IPS DF 19.7 (cell line): ENCODE measurements at regions not wholly inside any gene's neighbourhood (a gene's known extent, or its start where the extent isn't known, plus 50 kb on each side); places are given as distances from the start of the nearest gene placed in this dataset.
"Not testable (repeated sequence)": the region's sequence is repeated elsewhere in the genome, so short reads cannot be mapped to it uniquely, and the experiment has no call there.

Source experiments
- DNase-seq: peaks from one replicate; pipeline ENCODE4 v3.0.0-alpha.2; 2013; ENCODE audit warnings: low read depth, low spot score

DNA sequence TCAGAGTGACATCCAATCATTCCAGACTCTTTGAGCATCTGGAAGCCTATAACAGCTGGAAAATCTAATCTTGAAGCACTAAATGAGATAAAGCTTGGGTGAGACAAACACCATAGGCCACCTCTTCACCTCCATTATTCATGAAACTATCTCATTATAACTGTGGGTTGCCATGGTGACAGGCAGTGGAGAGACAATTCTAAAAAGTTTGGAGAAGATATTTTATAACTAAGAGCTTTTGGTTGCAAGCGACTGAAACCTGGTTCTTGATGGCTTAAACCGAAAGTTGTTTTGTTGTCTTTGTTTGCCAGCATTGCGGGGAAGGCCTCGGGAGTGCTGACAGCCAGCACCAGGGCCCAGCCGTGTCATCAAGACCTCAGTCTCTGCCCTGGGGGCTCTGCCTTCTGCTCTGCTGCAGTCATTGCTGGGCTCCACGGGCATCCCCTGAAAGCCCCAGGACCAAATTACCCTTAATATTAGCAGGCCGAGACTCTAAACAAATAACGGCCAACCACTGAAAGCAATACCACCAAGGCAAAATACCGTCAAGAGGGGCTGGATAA lies 353.6 kb upstream of the SFSWAP start:
- no peak for DNase-seq

DNA sequence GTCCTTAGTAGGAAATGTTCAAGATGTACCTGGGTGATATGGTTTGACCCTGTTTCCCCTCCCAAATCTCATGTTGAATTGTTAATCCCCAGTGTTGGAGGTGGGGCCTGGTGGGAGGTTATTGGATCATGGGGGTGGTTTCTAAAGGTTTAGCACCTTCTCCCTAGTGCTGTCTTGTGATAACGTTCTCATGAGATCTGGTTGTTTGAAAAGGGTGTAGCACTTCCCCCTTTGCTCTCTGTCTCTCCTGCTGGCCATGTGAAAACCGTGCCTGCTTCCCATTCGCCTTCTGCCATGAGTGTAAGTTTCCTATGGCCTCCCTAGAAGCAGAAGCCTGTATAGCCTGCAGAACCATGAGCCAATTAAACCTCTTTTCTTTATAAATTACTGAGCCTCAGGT lies 353.0 kb upstream of the SFSWAP start:
- no peak for DNase-seq

DNA sequence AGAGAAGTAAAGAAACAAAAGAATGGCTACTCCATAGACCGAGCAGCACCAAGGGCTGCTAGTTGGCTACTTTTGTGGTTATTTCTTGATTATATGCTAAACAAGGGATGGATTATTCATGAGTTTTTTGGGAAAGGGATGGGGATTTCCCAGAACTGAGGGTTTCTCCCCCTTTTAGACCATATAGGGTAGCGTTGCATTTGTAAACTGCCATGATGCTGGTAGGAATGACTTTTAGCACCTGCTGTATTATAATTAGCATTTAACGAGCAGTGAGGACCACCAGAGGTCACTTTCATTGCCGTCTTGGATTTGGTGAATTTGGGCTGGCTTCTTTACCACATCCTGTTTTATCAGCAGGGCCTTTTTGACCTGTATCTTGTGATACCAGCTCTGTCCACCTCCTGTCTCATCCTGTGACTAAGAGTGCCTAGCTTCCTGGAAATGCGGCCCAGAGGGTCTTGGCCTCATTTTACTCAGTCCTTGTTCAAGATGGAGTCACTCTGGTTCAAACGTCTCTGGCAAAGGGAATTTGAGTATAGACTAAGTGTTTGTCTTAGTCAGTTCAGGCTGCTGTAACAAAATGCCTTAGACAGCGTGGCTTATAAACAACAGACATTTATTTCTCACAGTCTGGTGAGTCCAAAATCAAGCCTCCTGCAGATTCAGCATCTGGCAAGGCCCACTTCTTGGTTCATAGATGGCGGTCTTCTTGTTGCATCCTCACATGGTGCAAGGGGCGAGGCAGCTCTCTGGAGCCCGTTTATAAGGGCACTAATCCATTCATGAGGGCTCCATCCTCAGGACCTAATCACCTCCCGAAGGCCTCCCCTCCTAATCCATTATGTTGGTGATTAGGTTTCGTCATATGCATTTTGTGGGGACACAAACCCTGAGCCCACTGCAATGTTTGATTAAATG lies 348.3 kb upstream of the SFSWAP start:
- no peak for DNase-seq

DNA sequence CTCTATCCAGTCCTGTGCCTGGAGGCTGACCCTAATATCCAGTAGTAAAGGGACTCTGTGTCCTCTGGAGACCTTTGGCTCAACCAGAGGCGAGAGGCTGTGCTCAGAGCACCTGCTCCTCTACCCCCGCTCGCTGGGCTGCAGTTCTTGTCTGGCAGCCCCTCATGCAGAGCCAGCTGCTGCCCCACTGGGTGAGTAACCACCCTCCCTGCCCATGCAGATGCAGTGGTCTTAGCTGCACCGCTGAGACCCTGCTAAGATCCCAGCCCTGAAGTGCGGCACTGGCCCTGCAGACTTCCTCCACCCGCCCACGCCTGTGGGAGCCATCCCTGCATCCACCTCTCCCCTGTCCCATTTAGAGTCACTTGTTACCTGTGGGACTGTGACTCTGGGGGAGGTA lies 347.5 kb upstream of the SFSWAP start:
- DNase-seq: no peak

DNA sequence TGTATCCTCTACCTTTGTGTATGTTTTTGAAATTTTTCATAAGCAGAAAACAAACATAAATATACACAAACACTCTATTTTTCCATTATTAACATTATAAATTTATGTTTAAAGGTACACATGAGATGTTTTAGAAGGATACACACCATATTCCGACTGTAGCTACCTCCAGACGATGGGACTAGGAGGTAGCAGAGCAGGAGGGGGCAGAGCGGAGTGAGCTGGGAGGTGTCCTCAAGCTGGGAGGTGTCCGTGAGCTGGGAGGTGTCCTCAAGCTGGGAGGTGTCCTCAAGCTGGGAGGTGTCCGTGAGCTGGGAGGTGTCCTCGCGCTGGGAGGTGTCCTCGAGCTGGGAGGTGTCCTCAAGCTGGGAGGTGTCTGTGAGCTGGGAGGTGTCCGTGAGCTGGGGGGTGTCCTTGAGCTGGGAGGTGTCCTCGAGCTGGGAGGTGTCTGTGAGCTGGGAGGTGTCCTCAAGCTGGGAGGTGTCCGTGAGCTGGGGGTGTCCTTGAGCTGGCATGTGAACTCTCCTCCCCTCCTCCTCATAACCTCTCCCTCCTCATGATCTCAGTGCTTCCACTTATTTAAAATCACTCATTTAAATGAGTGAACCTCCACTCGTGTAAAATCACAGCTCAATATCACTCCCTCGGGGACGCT lies 346.9 kb upstream of the SFSWAP start:
- no peak for DNase-seq

DNA sequence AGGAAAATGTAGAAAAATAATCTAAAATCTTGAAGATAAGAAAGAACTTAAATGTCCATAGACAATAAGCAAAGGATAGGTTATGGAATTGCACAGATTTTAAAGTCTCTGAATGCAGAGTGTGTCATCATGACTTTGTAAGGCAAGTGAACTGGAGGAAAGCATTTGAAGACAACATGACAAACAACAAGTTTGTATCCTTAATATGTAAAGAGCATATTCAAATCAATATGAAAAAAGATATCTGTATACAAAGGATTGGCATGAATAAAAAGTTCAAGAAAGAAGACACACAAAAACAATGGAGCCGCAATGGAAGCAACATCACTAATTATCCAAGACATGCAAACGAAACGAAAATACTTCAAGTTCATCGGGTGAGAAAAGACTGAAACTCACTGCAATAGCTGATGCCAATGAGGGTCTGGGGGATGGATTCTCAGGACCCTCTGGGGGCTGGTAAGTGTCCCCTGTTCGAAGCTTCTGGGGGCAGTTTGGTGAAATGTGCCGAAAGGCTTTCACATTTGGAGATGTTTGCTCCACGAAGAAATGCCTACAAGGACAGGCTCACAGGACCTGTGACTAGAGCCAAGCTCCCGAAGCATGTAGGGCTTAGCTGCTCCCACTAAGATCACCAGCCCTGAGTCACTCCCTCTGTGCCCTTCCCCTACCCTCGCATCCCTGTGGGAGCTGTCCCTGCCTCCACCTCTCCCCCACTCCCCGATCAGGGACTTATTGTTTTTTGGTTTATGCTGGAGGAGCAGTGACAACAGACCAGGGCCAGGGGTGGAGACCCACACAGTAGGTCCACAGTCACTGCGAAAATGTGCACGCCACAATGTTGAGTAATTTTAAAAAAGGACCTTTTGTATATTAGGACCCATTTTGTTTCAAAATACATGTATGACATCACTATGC lies 345.7 kb upstream of the SFSWAP start:
- DNase-seq: no peak

DNA sequence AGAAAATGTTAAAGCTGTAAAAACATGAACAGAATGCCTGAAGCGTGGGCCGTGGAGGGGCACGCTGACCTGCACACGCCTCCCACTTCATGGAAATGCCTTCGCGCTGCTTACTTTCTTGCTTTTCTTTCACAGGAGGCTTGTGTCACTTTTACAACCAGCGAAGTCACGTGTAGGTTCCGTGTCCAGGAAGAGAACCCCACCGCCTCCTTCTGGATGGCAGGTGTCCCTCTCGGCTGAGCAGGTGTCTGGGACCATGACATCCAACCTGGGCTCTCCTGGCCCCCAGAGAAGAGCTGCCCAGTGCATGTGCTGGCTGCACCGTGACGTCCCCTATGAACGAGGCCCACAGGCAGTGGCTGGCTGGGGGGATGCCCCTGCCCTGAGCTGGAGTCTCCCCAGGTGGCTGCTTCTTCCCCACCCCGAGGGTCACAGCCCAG lies 345.0 kb upstream of the SFSWAP start:
- no peak for DNase-seq

DNA sequence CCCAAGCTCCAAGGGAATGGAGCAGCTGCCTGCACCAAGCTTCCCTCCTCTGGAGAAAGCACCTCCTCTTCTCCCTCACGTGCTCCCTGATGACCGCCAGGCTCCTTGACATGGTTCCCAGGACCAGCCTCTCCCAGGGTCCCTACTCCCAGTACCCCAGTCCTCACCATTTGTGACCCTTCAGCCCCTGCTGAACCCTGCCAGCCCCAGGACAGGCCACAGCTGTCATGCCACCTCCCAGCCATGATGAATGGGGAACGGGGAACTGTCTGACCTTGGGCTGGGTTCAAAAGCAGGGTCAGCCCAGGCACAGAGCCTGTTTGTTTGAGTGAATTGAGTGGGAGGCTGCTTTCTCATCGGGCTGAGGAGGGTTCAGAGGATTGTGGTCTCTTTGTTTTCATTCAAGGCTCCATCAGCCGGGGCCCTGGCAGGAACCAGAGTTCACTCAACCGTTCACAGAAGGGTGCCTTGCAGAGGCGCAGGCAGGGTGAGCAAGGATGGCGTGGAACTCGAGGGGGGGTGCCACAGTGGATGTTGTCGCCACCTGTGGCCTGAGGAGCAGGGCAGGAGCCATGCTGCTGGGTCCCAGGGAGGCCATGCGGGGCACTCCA lies 344.5 kb upstream of the SFSWAP start:
- DNase-seq: no peak

DNA sequence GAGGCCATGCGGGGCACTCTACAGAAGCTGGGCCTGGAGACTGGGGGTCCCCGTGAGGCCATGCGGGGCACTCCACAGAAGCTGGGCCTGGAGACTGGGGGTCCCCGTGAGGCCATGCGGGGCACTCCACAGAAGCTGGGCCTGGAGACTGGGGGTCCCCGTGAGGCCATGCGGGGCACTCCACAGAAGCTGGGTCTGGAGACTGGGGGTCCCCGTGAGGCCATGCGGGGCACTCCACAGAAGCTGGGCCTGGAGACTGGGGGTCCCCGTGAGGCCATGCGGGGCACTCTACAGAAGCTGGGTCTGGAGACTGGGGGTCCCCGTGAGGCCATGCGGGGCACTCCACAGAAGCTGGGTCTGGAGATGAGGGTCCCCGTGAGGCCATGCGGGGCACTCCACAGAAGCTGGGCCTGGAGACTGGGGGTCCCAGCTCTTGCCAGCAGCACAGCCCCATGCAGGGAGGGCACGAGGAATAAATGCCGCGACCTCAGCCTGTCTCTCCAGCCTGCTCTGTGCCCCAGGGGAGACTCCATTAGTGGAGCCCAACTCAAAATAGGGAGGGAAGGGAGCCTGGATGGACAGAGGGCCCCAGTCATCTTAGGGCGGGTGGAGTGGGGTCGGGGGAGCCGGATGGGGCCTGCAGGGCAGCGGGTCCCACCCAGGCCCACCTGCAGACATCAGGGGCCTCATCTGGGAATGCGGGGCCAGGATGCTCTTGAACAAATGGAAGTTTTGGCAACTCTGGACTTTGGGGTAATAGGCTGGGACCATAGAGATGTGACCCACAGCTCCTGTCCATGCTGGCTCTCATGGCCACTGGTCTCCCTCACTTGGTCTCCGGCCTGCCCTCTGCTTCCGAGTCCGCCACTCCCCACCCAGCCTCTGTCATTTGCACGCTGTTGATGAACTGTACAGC lies 343.6 kb upstream of the SFSWAP start:
- not testable (repeated sequence) for DNase-seq

DNA sequence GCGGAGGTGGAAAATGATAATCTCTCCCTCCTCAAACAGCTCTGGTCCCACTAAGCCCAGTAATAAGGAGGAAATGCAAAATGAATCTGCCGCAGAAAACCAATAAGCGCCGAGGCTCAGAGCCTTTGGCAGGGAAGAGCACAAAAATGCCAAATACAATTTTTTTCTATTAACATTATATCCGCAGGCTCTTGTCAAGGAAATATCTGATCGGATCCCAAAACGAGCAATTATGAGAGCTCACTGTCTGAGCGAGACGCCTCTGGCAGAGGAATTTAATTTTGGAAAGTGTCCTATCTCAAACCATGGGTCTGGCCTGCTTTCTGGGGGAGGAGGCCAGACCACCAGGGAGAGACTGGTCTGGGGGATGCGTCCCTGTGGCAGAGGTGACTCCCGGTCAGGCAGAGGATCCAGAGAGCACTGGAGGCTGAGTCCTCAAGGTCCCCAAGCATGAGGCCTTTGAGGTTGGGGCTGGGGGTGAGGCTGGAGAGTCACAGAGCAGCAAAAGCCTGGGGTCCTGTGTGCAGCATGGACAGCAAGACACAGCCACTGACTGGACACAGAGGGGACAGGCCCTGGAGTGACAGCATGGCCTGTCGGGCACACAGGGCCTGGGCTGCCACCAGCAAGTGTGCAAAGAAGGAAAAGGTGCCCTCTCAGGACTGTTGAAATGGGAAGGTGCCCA lies 342.8 kb upstream of the SFSWAP start:
- no peak for DNase-seq

DNA sequence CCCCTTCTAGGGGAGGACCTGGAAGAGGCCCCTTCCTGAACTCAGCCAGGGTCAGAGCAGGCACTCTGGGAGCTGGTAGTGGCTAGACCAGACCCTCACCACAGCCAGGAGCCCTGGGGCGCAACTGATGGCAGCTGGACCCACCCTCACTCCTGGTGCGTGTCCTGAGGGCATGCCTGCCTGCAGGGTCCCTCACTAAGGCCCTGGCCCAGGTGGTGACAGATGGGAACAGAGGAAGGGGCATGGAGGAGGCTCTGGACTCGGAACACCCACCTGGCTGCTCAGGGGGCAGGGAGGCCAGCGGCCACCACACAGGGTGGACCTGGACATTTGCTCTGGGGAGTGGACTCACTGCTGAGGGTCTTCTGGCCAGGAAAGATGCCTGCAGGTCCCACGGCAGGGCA lies 342.2 kb upstream of the SFSWAP start:
- DNase-seq: no peak

DNA sequence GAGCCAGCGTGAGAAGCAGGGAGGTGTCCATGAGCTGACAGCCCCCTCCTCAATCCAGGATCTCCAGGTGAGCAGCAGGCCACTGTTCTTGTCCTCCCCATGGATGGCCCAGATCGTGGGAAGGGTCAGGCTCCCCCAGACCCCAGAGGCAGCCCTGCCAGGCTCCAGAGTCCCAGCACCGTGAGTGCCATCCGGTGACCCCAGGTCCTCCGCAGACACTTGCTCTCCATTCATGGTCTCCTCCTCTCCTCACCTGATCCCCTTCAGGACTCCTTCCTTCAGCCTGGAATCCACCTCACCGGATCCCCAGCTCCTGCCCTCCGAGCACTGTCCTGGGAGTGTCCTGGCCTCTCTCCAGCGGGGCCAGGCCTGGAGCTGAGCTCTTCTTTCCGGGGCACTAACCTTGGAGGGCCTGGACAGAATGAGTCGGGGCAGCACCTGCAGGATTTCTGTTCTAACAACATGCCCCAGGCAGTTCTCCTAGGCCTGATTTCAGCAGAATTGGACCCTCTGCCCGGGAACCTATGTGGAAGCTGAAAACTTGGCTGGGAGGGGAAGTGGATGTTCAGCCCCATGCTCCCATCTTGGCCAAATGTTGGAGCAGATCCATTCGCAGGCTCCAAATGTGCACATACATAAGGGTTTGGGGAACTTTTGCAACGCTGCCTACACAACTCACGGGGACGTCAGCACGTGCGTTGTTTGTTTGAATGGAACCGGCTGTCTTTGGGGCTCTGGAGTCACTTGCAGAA lies 341.6 kb upstream of the SFSWAP start:
- no peak for DNase-seq

DNA sequence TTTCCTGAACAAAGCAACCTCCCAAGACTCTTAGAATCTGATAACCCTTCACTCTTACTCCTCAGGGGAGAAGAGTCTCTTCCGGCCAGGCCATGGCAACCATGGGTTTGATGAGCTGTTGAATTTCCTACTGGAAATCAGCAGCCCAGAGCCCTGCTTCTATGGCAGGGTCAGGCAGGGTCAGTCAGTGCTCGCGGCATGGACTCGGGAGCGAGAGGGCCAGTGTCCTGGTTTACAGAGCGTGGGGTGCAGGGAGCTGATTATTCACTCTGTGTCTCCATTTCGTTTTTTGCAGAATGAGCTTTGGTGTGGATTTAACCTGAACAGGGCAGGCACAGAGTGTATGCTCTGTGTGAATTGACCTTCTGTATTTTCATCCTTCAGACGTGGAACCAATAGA lies 340.6 kb upstream of the SFSWAP start:
- no peak for DNase-seq

DNA sequence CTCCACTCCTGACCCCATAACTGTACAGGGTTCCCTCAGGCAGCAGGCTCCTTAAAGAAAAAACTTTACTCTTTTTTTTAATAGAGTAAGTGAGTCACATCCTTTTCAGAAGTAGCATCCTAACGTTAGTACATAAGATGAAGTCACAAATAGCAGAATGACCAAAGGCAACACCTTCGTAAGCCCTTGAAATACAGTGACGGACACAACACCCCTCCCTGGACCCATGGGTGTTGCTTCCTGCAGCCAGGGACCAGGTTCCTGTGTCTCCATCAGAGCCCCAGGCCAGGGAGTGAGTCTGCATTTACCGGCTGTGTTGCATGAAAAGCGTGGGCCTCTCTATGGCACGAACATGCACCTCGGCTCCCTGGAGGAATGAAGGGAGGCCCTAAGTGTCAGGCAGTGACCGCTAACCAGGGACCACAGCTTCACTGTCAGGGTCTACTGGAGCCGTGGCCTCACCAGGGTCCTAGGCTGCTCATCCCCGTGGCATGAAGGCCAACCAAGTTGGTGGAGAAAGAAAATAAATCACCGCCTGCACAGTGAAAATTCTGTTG lies 340.0 kb upstream of the SFSWAP start:
- DNase-seq: no peak

DNA sequence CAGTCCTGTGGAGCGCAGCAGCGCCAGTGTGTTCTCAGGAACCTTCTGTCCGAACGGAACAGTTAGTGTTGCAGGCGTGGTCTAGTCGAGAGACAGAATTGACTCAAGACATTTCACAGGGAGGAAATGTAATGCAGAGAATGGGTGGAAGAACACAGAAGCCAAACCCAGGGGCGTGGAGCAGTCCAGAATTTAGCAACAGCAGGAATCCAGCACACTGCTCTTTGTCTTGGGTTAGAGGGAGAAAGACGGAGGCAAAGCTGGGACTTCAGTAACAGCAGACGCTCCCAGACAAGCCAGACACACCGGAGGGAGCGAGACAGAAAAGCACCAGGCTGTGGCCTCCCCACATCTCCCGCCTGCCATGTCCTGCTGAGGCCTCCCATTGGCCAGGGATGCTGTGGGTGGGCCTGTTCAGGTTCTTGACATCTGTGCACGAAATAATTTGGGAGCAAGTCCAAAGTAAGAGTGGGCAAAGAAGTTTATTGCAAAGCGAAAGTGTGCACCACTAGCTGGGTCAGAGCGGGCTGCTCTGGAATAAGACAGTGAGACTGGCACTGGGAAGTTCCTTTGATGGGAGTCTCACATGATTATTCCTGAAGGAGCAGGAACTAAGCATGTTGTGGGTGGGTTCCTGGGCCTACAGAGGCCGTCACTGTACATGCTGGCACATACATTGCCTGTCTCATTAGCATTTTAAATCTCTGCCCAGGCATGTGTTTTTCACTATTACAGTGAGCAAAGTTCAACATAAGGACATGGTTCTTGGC lies 339.3 kb upstream of the SFSWAP start:
- no peak for DNase-seq

DNA sequence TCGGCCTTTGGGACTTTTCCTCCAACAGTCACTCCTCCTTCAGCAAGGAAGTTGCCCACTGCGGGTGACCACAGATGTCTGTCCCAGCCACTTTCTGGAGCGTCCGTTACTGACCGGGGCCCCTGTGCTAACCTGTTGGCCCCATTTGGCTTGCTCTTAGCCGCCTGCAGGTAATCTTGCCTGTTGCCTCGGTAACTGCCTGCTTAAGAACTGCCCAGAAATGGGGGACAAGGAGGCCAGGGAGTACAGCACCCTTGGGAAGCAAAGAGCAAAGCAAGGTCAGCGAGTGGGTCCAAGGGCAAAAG lies 338.8 kb upstream of the SFSWAP start:
- DNase-seq: no peak

DNA sequence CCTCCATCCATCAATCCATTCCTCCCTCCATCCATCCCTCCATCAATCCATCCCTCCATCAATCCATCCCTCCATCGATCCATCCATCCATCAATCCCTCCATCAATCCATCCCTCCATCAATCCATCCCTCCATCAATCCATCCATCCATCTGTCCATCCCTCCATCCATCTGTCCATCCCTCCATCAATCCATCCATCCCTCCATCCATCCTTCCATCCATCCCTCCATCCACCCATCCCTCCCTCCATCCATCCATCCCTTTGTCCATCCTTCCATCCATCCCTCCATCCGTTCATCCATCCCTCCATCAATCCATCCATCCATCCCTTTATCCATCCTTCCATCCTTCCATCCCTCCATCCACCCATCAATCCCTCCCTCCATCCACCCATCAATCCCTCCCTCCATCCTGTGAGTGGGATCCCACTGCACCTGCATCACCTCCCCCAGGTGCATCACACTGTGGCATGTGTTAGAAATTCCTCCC lies 338.1 kb upstream of the SFSWAP start:
- no peak for DNase-seq
